ENCODE measurements at regions not wholly inside any gene's neighbourhood (a gene's known extent, or its start where the extent isn't known, plus 50 kb on each side); places are given as distances from the start of the nearest gene placed in this dataset.
"Not testable (repeated sequence)": the region's sequence is repeated elsewhere in the genome, so short reads cannot be mapped to it uniquely, and the experiment has no call there.

DNA sequence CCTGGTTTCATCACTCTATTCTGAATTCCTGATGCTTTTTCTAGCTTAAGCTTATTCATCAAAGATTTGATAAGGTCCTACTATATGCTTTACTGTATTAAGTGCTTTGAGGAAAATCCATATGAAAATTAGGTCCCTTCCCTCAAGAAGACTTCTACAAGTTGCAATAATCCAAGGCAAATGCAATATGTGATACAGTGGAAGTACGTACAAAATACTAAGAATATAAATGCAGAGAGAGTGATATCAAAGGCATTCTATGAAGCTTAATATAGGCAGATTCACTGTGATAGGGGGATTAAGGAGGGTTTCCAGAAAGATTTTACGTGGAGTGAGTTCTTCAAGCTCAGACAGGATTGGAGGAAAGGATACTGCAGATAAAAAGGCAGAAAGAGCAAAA lies 142.1 kb downstream of the C6orf118 start:
- DNase-seq, result no peak

DNA sequence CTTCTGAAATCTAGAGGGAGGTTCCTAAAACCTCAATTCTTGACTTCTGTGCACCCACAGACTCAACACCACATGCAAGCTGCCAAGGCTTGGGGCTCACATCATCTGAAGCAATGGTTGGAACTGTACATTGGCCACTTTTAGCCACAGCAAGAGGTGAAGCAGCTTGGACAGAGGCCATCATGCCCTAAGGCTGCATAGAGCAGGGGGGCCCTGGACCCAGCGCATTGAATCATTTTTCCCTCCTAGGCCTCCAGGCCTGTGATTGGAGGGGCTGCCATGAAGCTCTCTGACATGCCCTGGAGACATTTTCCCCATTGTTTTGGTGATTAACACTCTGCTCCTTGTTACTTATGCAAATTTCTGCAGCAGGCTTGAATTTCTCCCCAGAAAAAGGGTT lies 145.9 kb downstream of the C6orf118 start:
- no peak for DNase-seq

DNA sequence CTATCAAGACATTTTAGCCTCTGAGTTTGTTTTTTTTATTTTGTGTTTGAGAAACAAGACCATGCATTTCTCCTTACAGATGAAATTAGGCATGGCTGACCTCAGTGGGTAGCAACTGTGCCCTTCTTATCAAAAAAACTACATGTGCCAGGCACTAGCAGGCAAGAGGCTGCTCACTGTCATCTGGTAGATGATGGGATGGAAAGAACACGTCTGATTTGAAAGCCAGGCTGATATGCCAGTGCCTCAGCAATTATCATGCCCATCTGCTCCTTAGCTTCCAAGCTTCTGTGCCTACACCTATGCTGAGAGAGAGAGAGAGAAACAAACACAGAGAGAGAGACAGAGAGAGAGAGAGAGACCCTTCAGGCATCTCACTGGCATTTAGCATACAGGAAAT lies 149.9 kb downstream of the C6orf118 start:
- no peak for DNase-seq

- DNase-seq, result no peak
Measured at GRCh38 chr6:165146456-165146855, 162.9 kb downstream of the C6orf118 start.

GRCh38 chr6:165135889-165136288 lies 173.5 kb downstream of the C6orf118 start:
- DNase-seq, result no peak

DNA sequence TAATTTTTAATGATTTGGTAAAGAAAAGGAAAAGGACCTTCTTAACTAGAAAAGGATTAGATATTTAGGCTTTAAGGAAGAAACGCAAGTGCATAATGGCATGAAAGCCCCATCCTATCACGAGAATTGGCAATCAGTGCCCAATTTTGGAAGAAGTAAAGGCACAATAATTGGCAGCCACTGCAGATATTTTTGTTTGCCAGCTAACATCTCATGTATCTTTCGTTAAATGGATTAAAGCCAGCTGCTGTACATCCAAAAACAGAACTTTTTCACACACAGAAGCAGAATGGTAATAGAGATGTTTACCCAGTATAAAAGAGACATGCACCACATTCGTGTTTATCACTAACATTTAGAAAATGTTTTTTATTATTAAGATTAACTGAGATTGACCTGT lies 180.3 kb downstream of the C6orf118 start:
- DNase-seq, result no peak

- not testable (repeated sequence) for DNase-seq
Measured at GRCh38 chr6:165127743-165128142, 181.7 kb downstream of the C6orf118 start.

GRCh38 chr6:165124681-165125080 lies 184.7 kb downstream of the C6orf118 start:
- not testable (repeated sequence) for DNase-seq

GRCh38 chr6:165119231-165120020 lies 190.0 kb downstream of the C6orf118 start:
- DNase-seq, result no peak

GRCh38 chr6:165118736-165119135 lies 190.7 kb downstream of the C6orf118 start:
- no peak for DNase-seq

DNA sequence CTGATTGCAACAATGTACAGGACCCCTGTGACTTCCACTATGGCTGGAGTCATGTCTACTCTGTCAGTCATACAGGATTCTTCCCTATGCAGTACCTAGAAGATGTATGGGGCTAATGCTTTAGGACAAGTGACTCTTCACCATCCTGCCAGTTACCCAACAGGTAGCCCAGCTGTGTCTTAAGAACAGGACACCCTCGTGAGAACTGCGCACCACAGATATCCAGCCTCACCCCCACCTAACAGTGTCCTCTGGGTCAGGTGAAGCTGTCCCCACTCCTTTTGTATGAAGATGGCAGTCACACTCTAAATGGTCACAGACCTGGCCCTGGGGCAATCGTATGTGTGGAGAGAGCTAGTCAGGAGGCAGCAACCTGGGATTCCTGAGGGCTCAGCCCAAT lies 191.6 kb downstream of the C6orf118 start:
- no peak for DNase-seq

GRCh38 chr6:165117121-165117520 lies 192.3 kb downstream of the C6orf118 start:
- no peak for DNase-seq

DNA sequence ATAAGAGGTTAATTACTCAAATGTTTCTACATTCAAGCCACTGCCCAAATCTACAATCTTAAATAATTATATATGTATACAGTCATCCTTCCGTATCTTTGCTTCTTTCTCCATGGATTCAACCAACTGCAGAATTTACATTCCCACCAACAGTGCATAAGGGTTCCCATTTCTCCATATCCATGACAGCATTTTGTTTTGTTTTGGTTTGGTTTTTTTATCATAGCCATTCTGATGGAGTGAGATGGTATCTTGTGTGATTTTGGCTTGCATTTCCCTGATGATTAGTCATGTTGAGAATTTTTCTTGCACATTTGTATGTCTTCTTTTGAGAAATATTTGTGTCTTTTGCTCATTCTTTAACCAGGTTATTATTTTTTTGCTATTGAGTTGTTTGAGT lies 198.5 kb downstream of the C6orf118 start:
- DNase-seq, result no peak

DNA sequence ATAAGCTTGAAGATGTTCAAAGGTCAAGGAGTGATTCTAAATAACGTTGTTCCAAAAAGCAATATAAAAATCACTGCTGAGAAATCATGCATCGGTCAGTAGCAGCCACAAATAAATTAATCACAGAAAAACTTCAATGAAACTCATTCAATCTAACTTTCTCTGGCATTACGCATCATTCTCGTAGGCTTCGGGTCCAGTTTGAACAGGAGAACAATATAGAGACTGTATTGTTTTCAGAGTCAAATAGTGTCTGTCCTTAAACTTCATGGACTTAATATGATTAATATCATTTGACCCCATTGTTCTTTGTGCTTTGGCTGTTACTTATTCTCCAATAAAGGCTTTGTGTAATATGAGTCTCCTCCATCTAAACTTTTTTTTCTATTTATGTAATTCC lies 200.4 kb downstream of the C6orf118 start:
- DNase-seq, result no peak

GRCh38 chr6:165106261-165106660 lies 203.1 kb downstream of the C6orf118 start:
- no peak for DNase-seq

DNA sequence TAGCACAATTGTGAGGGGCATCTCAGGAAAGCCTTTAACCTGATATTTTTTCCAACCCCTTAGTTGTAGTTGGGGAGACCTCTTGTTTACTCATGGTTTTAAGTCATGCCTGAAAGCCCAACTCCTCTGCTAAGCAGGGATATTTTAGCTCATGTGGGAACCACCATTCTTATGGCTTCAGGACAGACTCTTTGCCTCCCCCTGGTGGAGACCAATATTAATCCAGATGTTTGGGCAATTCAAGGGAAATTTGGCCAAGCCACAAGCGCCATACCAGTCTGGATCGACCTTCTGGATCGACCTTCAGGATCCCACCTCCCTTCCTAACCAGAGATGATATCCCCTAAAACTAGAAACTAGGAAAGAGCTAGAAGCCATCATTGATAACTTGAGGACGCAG lies 211.2 kb downstream of the C6orf118 start:
- DNase-seq, result no peak

DNA sequence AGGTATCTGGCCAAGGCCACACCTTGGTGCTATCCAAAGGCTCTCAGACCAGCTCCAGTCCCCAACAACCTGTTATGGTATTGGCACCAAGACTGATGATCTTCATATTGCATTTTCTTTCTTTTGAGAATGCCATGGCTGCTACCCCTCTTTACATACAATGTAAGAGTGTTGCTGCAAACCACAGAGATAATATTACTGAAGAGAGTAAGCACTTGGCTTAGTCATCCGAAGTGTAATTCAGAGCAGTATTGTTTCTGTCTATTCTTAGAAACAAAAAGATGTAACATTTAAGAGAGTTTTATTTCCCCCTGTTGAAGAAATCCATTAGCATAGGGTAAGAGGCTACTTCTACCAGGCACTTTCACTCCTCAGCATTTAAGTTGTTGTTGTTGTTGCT lies 212.5 kb downstream of the C6orf118 start:
- no peak for DNase-seq

- no peak for DNase-seq
Measured at GRCh38 chr6:165096209-165096608, 213.2 kb downstream of the C6orf118 start.

DNA sequence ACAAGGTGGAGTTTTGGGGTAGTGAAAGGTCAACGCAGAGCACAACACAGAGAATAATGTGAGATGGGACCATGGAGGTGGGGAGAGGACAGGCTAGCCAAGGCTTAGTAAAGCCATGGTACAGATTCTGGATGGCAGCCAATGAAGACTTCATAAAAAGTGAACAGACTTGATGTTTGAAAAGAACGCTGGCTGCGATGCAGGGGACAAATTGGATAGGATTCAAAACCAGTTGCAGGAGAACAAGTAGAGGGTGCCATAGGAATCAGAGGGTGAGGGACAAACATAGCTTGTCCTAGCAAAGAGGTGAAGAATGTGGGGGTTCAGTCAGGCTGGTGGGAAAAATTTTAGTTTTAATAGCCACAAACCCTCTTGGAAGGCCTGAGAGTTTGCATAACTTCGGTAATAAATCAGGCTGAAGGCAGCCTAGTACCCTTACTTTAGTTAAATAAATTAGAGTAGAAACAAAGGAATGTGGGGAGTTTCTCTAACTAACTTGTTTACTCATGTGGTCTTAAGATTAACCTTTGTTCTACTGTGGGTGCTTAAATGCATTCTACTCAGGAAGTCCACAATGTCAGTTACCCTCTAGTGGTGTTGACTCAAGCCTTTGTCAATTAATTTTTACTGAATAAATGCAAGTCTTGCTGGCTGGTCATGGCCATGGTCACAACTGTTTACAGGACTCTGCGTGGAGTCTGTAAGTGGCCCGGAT lies 216.4 kb downstream of the C6orf118 start:
- DNase-seq, result no peak

DNA sequence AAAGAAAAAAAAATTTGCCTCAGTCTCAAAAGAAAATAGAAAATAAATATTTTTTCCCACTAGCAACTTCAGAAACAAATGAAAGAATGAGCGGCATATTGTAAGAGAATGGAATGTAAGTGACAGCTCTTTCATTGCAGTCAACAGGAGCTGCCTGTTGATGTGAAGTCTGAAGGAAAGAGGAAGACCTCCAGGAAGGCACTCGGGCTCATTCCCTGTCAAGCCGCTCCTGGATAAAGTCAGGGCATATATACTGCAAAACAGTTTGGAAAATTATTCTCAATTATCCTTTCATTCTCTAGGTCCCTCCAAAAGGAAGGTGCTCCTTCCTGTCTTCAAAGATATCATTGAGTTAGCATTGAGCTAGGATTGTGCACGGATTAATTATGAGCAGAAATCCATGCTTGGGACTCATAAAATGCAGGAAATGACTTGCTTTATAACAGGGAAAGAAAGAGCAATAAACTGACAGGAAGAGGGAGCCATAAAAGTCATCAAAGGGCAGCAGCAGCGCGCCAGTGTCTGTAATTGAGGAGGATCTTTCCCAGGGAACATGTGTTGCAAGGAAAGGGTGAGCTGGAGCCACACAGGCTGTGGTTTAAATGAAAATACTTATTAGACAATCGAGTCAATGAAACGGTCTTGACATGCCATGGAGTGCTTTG lies 218.2 kb downstream of the C6orf118 start:
- DNase-seq, result no peak

DNA sequence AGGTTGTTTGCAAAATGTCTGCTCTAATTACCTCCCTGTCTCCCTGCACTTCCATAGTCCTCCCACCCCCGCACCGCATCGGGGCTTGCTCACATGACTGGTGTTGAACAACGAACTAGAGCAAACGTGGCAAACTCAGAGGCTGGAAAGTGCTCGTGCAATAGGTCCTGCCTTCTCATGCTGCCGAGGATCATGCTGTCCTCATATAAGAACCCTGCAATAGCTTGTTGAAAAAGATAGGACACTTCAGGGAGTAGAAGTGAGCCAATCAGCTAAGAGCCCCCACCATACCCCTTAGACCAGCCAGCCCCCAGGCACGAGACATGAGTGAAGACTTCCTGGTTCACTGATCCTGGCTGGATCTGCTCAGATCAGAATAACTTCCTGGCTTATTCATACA lies 219.2 kb downstream of the C6orf118 start:
- DNase-seq, result no peak

DNA sequence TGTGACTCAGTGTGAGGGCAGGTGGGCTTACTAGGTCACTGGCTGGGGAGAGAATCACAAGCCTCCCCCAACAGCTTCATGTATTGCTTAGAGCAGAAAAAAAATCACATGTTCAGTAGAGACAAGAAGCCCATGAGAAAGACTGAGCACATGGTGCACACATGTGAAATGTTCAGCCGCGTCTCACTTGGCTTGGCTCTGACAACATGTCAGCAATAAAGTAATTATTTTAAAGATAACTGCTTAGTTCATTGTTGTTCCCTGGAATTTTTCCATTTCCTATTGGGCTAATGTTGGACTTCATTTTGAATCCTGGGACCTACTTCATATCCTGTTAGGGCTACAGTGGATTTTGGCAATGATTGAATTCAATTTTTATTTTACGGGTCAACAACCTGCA lies 222.6 kb downstream of the C6orf118 start:
- DNase-seq, result no peak

DNA sequence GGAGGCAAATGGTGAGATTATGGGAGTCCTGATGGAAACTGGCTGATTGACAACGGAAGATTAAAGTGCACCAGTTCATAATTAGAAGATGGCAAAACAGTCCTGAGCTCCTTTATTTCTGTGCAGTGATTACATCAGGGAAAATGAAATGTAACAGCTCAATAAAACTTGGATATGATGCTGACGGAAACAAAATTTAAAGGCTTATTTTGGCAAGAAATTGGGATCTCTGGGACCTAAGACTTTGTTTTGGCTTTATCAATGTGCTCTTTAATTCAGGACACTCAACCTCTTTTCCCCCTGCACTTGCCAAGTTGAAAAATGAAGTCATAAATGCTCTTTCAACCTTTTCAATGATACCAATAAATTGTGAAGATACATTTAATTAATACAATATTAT lies 226.8 kb downstream of the C6orf118 start:
- no peak for DNase-seq
